HepG2 (cell line): ENCODE measurements at regions not wholly inside any gene's neighbourhood (a gene's known extent, or its start where the extent isn't known, plus 50 kb on each side); places are given as distances from the start of the nearest gene placed in this dataset.

Experiments
- ATAC-seq: fragments of 200-7000 bp; cut with Tn5 transposase; 3 replicates; pipeline ENCODE4 v1.9.1; 2020; ENCODE audit warnings: mild to moderate bottlenecking, moderate library complexity
- BruUV-seq: library from RNA; stranded (reverse); fragments of 400-500 nt; replicated peaks from 2 replicates; lab custom pipeline; 2021; lab: Mats Ljungman, UMichigan
- CTCF ChIA-PET: fragments of 300-600 bp; formaldehyde crosslinking; extraction: SDS; loops from one replicate; lab custom pipeline; 2021; ENCODE audit warnings: low total read pairs, inconsistent platforms, low intra/inter-chr PET ratio; lab: Yijun Ruan, JAX
- POLR2A ChIA-PET: fragments of 350-600 bp; sonication (Branson Sonifier 250); formaldehyde crosslinking; loops from one replicate; lab custom pipeline; 2020; ENCODE audit warnings: antibody characterized with exemption, inconsistent platforms; lab: Yijun Ruan, JAX
- DNase-seq: peaks from one replicate; pipeline ENCODE4 v3.0.0-alpha.2; 2015; ENCODE audit warnings: low spot score
- FAIRE-seq: peaks from 3 replicates; lab custom pipeline; 2011; peaks lifted over from hg19 to GRCh38; lab: Jason Lieb, UNC
- H2AFZ ChIP-seq: one replicate; pipeline ENCODE4 v1.6.1; 2011; ENCODE audit warnings: low read length, inconsistent platforms
- H3K27ac ChIP-seq: fragments of 300-600 bp; 3 replicates; pipeline ENCODE4 v1.8.0; 2011; ENCODE audit warnings: mixed run types, mild to moderate bottlenecking, mixed read lengths, low read length, inconsistent platforms; ENCODE audit not compliant: insufficient read depth; ENCODE audit errors: extremely low read length
- H3K27me3 ChIP-seq, 2 experiments: fragments of 200-600 bp in 1 of 2; 2 replicates in 1 of 2; 3 replicates in 1 of 2; pipeline versions ENCODE4 v1.6.0 to v1.8.0; 2011; ENCODE audit warnings: low read length in 2 of 2, mild to moderate bottlenecking in 2 of 2, moderate library complexity in 2 of 2, inconsistent platforms in 1 of 2; ENCODE audit not compliant: insufficient read depth in 2 of 2, control insufficient read depth in 1 of 2
- H3K36me3 ChIP-seq, 2 experiments: fragments of 200-600 bp in 1 of 2; replicated peaks in 1 of 2; 2 replicates in 1 of 2; 3 replicates in 1 of 2; pipeline versions ENCODE4 v1.5.1 to v1.8.0; 2011; ENCODE audit warnings: low read length in 2 of 2, inconsistent platforms in 1 of 2; ENCODE audit not compliant: insufficient read depth in 2 of 2, control insufficient read depth in 1 of 2
- H3K4me1 ChIP-seq: 2 replicates; pipeline ENCODE4 v1.5.1; 2012; ENCODE audit warnings: low read length, inconsistent platforms; ENCODE audit not compliant: insufficient read depth
- H3K4me2 ChIP-seq: 2 replicates; pipeline ENCODE4 v1.6.0; 2011; ENCODE audit warnings: low read depth, low read length, inconsistent platforms
- H3K4me3 ChIP-seq, 3 experiments: fragments of 200-600 bp in 1 of 3; sonication (generic), shearing (Covaris generic) in 1 of 3; replicated peaks in 1 of 3; 2 replicates each; pipeline ENCODE4 v1.5.1; 2011 to 2016; ENCODE audit warnings: low read length in 3 of 3, inconsistent platforms in 2 of 3, low read depth in 2 of 3, mild to moderate bottlenecking in 2 of 3, control low read depth in 1 of 3, mixed read lengths in 1 of 3; ENCODE audit not compliant: insufficient read depth in 1 of 3
- H3K79me2 ChIP-seq: one replicate; pipeline ENCODE4 v1.6.1; 2011; ENCODE audit warnings: low read length, inconsistent platforms; ENCODE audit not compliant: insufficient read depth
- H3K9ac ChIP-seq: 2 replicates; pipeline ENCODE4 v1.6.0; 2011; ENCODE audit warnings: mild to moderate bottlenecking, low read depth, low read length, inconsistent platforms; ENCODE audit not compliant: insufficient read depth
- H3K9me3 ChIP-seq: 2 replicates; pipeline ENCODE4 v1.5.1; 2012; ENCODE audit warnings: mild to moderate bottlenecking, low read length
- H4K20me1 ChIP-seq: 2 replicates; pipeline ENCODE4 v1.6.0; 2011; ENCODE audit warnings: inconsistent platforms, mild to moderate bottlenecking, low read length, moderate library complexity; ENCODE audit not compliant: insufficient read depth
- GLI4 ChIP-seq: sonication (generic); formaldehyde crosslinking; IDR thresholded peaks from 2 replicates; pipeline ENCODE4 v1.5.1; 2020; ENCODE audit warnings: missing genetic modification reagents, mild to moderate bottlenecking, moderate library complexity, borderline replicate concordance
- PCBP2 ChIP-seq: fragments of 200-400 bp; formaldehyde crosslinking; optimal IDR thresholded peaks from 2 replicates; pipeline ENCODE3; 2018; ENCODE audit warnings: low read length, low read depth; ENCODE audit not compliant: poor library complexity, severe bottlenecking
- SMC3 ChIP-seq: IDR thresholded peaks from 2 replicates; pipeline ENCODE4 v1.6.1; 2011; ENCODE audit warnings: low read length, improper control_type of control experiment
- STAG1 ChIP-seq: sonication (generic); formaldehyde crosslinking; IDR thresholded peaks from 2 replicates; pipeline ENCODE4 v1.4.0; 2020; ENCODE audit warnings: missing genetic modification reagents
- whole genome bisulfite sequencing: methylation state at CpG from one replicate; pipeline ENCODE4 v1.1.6; 2017; ENCODE audit warnings: low lambda C conversion rate; 5-methylcytosine and 5-hydroxymethylcytosine counted together
- in situ Hi-C: cut with HindIII; loops from 2 replicates; pipeline ENCODE4 v1.10.0; 2017; ENCODE audit warnings: low pct_unique_long_range_greater_than_20kb; ENCODE audit not compliant: extremely low pct_ligation_motif_present
- intact Hi-C: fragments of 100-400 bp; cut with micrococcal nuclease; formaldehyde crosslinking; loops from one replicate; pipeline ENCODE4 v1.10.0; 2022; ENCODE audit not compliant: unreplicated experiment
- TF ChIP-seq, protein P1 (sequence below): sonication (generic); formaldehyde crosslinking; IDR thresholded peaks from 2 replicates; pipeline ENCODE4 v1.5.0; 2020; ENCODE audit warnings: mild to moderate bottlenecking, missing genetic modification reagents, moderate library complexity

DNA sequence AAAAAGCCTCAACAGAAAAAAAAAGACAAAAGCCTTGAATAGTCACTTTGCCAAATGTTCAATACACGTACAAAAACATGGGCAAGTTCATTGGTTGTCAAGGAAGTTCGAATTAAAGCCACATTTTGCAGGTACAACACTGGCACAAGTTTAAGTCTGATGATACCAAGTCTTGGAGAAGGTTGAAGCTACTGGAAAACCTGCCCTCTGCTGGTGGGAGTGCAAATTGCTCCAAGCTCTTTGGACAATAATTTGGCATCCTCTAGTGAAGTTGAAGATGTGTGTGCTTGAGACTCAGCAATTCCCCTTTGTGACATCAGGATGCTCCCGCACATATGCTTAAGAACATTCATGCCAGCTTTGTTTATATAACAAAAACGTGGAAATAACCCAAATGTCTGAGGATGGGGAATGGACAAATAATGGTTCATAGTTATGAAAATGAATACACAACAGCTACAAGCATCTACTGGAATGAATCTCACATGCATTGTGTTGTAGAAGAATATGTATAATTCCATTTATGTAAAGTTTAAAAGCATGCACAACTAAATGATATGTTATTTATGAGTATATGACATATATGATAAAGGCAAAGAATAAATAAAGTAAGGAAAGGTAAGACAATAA, 120.0 kb upstream of the PLPP4 start:
- no peaks in the 10 kb centered on the region; the same call in 1 of the 2 replicates for H4K20me1 ChIP-seq
- H3K79me2 ChIP-seq, result no peaks in the 10 kb centered on the region
- H3K4me1 ChIP-seq, result no peaks in the 10 kb centered on the region
- POLR2A ChIA-PET, result no interaction called here
- no peak overlapping the region for H3K9ac ChIP-seq
- FAIRE-seq (peak; percentile 69), ATAC-seq (peak; percentile 34; the same call in 1 of the 3 replicates), DNase-seq (peak; percentile 33)
- BruUV-seq, result no TSS peak
- H3K27me3 ChIP-seq, result peaks cover 0 to 7% of the 10 kb centered on the region in 2 experiments; a peak in 1 of 5 replicates
- H3K27ac ChIP-seq, result no peak overlapping the region
- WGBS, result 0% methylated on average over 4 of the region's 4 CpGs
- H3K36me3 ChIP-seq, result no peaks in the 10 kb centered on the region
- in situ Hi-C loops, result loop anchor here (25.0 kb wide), 1 partner anchor 650 kb away; no protein-coding TSS in a partner anchor
- H3K9me3 ChIP-seq, result no peaks in the 10 kb centered on the region
- no peak overlapping the region for H3K4me3 ChIP-seq
- no peak overlapping the region for H2AFZ ChIP-seq
- TF ChIP-seq PCBP2 (no peak), STAG1 (CRISPR knock-in tag) (peak; percentile 59), GLI4 (CRISPR knock-in tag) (no peak), SMC3 (peak; percentile 69)
- TF ChIP-seq, protein P1, sequence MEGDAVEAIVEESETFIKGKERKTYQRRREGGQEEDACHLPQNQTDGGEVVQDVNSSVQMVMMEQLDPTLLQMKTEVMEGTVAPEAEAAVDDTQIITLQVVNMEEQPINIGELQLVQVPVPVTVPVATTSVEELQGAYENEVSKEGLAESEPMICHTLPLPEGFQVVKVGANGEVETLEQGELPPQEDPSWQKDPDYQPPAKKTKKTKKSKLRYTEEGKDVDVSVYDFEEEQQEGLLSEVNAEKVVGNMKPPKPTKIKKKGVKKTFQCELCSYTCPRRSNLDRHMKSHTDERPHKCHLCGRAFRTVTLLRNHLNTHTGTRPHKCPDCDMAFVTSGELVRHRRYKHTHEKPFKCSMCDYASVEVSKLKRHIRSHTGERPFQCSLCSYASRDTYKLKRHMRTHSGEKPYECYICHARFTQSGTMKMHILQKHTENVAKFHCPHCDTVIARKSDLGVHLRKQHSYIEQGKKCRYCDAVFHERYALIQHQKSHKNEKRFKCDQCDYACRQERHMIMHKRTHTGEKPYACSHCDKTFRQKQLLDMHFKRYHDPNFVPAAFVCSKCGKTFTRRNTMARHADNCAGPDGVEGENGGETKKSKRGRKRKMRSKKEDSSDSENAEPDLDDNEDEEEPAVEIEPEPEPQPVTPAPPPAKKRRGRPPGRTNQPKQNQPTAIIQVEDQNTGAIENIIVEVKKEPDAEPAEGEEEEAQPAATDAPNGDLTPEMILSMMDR, result peak; percentile 72
- intact Hi-C loops, result loop anchor here (1.0 kb wide), 1 partner anchor 115 kb away; no protein-coding TSS in a partner anchor
- CTCF ChIA-PET, result interaction anchor here (0.8 to 3.0 kb wide), 2 partner anchors 115 to 651 kb away, joined by 3 to 32 read pairs; no protein-coding TSS in a partner anchor
- H3K4me2 ChIP-seq, result no peak overlapping the region
